NOMO-1 (cell line): ENCODE measurements at regions not wholly inside any gene's neighbourhood (a gene's known extent, or its start where the extent isn't known, plus 50 kb on each side); places are given as distances from the start of the nearest gene placed in this dataset.
"Not testable (repeated sequence)": the region's sequence is repeated elsewhere in the genome, so short reads cannot be mapped to it uniquely, and the experiment has no call there.

Source experiments
- DNase-seq, 2 experiments: peaks; one replicate each; lab custom pipeline; 2025; ENCODE audit not compliant: unreplicated experiment in 2 of 2; lab: John Stamatoyannopoulos, UW

DNA sequence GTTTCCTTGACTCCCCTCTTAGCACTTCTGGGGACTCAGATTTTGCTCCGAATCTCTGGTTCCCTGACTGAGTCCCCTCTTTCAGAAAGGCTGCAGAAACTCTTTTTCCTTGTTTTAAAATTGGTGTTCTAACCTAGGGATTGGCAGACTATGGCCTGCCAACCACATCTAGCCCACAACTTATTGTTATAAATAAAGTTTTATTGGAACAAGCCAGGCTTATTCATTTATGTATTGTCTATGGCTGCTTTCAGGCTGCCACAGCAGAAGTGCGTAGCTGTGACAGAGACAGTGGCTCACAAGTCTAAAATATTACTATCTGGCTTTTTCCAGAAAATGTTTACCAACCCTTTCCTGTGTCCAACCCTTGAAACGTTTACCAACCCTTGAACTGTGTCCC is 81.7 kb downstream of the IER5 start:
- DNase-seq: no peak

DNA sequence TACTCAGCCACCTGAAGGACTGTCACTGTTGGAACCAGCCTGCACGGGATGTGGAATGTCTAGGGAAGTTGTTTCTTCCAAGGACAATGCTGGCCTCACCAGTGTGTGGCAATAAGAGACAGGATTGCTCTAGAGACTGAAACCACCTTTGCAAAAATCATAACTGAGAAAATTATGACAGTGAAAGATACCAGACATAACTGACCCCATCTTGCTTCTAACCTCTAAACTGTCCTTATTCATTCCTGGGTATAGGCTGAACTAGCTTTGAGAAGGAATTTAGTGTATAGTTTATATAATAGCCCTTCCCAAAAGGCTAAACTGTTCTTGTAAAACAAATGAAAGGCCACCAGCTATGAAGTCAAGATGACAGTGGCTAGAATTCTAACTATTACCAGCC is 83.6 kb downstream of the IER5 start:
- no peak for DNase-seq

DNA sequence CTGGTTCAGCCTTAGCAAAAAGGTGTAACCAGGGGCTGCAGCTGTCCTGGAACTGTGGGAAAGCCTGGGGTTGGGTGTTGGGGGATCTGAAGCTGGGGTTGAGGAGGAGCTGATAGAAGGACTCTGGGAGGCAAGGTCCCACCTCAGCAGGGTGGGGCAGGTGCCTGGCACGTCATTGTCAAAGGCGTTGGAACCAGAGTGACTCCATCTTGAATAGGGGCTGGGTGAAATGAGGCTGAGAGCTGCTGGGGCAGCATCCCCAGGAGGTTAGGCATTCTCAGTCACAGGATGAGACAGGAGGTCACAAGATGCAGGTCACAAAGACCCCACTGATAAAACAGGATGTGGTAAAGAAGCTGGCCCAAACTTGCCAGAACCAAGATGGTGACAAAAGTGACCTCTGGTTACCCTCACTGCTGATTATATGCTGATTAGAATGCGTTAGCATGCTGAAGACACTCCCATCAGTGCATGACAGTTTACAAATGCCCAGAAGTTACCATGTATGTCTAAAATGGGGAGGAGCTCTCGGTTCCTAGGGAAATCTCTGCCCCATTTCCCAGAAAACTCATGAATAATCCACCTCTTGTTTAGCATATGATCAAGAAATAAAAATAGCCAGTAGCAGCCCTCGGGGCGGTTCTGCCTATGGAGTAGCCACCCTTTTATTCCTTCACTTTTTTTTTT is 85.4 kb downstream of the IER5 start:
- no peak for DNase-seq

DNA sequence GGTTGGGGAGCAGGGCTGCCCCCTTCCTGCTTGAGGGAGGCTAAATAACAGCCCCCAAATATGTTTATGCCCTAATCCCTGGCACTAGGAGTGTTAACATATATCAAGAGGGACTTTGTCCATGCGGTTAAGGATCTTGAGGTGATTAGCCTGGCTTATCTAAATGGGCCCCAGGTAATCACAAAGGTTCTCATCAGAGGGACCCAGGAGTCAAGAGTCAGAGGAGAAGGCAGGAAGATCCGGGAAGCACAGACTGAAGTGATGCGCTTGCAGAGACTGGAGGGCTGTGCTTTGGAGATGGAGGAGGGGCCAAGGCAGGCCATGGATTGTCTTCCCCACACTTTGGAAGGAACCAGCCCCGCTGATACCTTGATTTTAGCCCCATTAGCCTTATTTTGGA is 86.4 kb downstream of the IER5 start:
- no peak for DNase-seq

DNA sequence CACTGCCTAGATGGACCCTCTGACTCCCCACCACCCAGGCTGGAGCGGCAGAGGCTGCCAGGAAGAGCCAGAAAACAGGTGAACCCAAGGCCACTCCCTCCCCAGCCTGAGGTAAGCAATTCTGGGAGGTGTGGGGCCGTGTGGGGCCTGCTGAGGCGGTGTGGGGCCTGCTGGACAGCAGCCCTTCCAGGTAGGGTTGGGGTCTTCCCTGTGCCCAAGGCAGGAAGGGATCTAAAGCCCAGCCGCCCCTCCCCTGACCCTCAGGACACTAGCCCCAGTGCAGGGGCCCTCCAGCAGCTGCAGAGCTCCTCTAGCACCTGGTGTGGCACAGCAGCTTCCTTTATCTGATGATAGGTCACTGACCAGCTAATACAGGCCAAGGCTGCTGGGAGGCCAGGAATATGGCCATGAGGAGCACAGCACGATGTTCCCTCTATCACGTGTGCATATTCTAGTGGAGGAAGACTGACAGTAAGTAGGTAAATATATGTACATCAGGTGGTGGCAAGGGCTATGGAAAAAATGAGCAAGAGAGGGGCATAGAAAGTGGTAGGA is 86.9 kb downstream of the IER5 start:
- no peak for DNase-seq

DNA sequence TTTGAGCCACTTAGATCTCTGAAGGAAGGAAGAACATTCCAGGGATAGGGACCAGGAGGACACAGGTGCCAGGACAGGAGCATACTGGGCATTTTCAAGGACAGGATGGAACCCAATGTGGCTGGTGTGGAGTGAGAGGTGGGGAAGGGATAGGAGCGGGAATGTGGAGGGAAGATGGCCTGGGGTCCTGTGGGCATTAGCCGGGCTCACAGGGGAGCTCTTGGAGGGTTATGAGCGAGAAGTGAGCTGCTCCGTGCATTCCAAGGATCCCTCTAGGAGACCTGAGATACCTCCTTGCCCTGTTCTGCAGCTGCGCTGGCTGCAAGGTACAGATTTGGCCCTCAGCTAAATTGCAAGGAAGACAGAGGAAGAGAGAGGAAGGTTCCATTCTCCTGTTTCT is 87.5 kb downstream of the IER5 start:
- DNase-seq: no peak

DNA sequence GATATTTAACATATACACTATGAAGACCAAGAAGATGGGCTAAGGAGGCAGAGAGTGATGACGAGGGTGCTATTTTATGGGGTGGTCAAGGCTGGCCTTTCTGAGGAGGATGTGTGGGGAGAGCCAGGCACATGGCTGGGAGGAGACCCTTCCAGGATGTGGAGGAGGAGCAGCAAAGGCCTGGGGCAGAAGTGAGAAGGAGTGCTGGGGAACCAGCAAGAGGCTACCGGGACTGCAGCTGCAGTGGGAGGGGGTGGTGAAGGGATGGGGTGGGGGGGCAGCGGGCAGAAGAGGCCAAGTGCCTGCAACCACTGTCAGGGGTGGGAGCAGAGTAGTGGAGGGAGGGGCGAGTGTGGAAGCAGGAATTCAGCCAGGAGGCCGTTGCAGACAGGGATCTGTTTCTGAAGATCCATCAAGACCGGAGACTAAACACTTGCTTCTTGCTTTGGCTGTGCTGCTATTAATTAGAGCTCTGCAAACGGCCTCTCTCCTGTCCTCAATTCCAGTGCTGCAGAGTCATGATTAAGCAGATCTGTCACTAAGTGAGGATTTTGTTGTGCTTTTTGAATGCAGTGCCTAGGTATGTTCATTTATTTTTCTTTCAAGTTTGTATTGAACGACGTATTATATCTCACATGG is 89.9 kb downstream of the IER5 start:
- no peak for DNase-seq

DNA sequence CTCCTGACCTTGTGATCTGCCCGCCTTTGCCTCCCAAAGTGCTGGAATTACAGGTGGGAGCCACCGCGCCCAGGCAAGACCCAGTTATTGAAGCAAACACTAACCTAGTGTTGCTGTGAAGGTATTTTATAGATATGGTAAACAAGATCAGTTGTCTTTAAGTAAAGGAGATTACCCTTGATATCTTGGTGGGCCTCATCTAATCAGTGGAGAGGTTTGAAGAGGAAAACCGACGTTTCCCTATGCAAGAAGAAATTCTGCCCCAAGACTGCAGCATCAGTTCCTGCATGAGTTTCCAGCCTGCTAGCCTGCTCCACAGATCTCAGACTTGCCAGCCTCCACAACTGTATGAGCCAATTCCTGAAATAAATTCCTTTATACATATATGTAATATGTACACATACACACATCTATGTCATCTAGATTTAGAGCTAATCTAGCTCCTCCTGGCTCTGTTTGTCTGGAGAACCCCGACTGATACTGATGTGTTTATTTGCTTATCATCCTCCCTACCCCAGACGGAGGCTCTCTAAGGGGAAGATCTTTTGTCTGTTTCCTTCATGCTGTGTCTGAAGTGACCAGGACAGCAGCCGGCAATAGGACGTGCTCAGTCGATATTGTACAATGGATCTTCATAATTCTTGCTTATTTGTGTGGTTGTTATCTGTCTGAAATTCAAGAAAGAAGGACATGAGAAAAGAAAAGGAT is 90.9 kb downstream of the IER5 start:
- DNase-seq: no peak

DNA sequence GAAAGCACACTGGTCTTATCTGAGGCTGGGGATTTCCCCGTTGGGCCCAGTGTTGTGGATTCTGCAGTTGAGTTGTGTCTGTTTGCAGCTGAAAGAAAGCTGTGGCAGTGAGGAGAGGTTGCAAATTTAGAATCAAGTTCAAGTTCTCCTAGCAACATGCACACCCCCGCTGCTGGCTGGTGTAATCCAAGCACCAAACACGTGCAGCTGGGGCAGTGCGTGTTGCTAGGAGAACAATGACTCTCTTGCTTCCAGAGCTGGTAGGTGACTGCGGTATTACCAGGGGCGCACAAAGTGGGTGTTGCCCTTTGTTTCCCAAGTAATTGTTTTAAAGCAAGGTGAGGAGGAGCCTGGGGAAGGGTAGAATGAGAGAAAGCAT is 91.5 kb downstream of the IER5 start:
- DNase-seq: no peak

DNA sequence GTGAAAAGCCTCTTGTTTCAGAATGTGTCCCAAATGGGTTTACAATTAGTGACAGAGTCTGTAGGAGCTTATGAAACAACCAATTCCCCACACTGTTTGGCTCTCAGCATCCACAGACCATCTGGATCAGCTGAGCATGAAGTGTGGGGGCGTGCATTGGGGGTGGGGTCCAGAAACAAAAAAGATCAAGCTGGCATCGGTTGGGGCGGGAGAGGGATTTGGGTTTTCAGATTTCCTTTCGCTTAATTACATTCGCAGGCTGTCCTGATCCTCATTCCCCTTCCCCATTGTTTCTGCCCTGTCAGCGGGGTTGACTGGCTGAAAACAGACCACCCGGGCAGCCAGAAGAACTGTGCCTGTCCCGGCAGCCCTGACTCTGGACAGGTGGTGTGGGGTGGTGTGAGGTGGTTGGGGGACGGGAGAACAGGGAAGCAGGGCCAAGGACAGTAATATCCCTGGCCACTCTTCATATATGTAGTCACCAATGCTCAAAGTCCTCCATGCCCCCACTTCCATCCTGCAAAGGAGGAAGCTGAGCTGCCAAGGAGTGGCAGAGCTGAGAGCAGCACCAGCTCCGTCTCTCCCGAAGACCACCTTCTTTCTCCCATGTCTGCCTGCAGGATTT is 92.0 kb downstream of the IER5 start:
- no peak for DNase-seq

DNA sequence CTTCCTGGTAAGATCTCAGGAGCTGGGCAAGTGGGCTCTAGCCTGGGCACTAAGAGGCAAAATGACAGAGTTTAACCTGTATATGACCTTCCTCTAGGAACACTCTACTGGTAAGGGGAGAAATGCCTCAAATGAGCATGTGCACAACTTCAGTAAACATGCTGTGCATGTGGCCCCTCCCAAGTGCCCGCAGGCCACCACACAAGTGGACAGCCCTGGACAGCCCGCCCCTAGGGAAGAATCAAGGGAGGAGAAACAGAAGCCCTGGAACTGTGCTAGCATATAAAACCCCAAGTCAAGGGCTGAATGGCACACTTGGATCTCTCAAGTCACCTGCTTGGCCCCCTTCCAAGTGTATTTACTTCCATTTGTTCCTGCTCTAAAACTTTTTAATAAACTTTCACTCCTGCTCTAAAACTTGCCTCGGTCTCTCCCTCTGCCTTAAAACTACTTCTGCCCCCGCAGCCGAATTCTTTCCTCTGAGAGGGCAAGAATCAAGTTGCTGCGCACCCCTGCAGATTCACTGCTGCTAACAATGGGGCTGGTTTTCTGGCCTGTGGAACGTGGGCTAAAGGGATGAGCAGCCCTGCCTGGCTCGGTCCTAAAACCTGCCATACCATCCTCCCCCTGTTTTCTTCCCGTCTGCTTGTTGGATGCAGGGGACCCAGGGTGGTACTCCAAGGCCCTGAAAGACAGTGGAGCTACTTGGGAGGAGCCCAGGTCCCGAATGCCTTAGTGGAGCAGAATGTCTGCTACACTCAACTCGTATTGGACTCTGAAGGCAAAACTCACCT is 93.5 kb downstream of the IER5 start:
- DNase-seq: no peak

DNA sequence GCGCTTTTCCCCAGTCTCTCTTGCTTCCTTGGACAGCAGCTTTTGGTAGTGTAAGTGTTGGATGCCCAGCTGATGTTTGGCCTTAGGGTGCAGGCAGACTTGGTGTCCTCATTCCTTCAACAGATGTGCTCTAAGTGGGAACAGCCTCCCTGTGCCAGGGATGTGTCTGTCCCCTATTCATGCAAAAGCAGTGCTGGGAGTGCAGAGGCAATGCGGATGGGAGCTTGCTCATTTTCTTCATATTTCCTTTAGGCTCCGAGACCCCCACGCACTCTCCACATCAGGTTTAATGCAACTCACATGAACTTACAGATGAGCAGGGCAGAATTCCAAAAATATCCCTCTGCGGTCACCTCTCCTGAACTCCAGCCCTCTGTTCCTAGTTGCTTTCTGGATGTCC is 96.1 kb downstream of the IER5 start:
- no peak for DNase-seq

DNA sequence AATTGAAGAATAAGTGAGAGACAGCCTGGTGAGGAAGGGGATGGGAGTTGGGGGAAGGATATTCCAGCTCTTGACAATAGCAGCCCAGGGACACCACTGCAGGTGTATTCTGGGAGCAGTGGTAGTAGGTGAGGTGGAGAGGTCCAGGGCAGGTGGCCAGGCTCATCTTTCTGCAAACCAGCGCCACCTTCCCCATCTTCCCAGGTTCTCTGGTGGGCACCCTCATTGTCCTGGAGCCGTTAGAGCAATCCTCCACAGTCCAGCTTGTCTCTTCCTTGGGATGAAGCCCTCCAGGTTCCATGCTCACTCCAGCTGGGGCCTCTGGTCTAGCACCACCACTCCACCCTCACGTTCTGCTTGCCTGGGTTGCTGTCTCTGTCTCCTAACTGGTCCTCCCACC is 97.0 kb downstream of the IER5 start:
- no peak for DNase-seq

DNA sequence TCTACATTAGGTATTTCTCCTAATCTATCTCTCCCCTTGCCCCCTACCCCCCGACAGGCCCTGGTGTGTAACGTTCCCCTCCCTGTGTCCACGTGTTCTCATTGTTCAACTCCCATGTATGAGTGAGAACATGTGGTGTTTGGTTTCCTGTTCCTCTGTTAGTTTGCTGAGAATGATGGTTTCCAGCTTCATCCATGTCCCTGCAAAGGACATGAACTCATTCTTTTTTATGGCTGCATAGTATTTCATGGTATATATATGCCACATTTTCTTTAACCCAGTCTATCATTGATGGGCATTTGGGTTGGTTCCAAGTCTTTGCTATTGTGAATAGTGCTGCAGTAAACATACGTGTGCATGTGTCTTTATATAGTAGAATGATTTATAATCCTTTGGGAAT is 97.6 kb downstream of the IER5 start:
- not testable (repeated sequence) for DNase-seq

DNA sequence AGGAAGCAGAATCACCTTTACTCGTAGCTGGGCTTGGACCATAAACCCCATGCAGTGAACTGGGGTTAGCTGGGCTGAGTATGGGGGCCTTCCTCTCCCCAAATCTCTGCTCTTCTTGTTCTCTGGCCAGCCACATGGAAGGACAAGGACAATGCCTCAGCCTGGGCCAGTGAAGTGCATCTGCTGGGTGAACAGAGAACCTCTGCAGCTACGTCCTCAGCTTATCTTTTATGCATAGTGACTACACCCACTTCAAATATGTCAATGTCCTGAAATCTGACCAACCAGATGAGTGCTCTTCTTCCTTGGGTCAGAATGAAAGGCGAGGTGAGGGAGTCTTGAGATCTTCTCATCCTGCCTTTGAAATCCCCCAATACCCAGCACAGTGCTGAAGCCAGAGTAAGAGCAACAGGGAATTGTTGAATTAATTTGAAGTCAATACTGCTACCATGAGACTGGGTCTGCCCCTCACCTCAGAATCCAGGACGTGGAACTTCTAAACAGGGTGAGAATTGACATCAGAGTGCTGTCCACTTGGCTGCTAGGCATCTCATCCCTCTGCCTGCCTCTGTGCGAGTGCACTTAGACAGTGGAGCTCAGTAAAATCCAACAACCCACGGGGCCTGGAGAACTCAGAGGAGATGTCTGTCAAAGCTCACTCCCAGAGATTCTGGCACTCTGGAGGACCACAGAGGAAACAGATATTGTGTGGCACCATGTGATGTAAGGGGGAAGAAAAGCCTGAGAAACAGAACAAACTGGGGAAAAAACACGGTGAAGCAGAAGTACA is 99.0 kb downstream of the IER5 start:
- no peak for DNase-seq

DNA sequence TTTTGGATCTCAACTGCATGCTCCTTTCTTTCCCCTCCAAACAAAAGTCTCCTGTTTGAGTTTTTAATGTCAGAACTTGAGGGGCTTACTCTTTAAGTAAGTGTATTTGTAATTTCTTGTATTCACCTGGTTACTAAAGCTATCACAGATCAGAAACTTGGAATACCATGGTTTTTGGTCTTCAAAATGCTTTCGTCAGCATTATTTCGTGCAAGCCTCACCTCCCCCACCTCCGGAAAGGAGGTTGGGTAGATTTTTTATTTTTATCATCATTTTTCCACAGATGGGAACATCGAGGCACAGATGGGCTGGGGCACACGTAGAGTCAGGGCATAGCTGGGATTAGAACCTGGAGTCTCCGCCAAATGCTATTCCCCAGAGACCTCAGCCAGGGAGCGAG is 100.7 kb downstream of the IER5 start:
- DNase-seq: no peak

DNA sequence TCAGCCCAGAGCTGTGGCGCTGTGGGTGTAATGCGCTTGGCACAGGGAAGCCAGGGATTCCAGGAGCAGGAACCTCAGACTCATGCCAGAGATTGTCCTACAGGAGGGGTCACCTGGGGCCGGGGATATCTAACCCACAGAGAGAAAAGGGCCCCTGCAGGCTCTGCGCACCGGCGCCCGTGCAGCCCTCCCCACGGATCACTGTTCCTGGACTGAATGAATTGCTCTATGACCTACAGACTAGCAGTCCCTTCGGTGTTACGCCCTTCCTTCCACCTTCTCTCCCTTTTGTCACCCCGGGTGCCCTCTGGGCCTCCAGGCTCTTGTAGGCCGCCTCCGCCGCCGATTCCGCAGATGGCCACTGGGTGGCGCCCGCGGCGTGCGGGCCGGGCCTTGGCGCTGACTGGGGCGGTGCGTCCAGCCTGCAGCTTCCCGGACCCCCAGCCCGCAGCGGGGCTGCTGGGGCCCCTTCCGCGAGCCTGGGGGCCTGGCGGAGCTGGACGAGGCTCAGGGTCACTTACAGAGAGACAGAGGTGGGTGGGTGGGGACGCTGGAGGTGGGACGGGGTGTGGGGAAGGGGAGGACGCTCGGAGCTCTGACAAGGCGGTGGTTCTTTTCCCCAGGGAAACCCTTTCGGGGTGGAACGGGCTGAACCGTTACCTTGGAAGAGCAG is 101.3 kb downstream of the IER5 start:
- DNase-seq: peak; percentile 50 to 67

DNA sequence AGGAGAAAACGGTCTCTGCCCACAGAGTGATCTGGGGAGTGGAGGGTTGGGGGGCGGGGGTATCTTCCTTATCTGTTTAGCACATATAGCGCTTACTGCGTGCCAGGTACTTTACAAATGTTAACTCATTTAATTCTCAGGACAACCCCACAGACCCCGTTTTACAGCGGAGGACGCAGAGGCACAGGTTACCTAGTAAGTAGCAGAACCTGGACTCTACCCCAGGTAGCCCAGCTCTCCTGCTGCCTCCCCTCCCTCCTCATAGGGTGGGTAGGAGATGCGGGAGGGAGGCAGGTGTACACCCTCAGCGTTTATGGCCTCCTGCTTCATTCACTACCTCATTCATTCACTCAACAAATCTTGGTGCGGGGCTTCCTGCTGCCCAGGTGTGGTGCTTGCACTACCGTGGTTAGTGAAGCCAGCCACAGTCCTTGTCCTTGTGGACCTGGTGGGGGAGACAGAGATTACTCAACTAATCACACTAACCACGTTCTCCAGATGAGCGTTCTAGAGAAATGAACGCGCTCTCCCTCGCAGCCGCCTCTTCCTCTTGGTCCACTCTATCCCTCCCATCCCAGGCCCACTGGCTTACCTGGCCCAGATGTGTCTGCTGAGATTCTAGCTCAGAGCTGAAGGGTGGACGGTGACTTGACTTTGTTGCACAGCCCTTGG is 102.0 kb downstream of the IER5 start:
- DNase-seq: peak in 1 of 2 experiments; percentile 31
